ENCODE measurements at regions not wholly inside any gene's neighbourhood (a gene's known extent, or its start where the extent isn't known, plus 50 kb on each side); places are given as distances from the start of the nearest gene placed in this dataset.

- intact Hi-C loops (cut with DNase I; ENCODE audit: low total_unique reads), result no loop called here
- DNase-seq (no peak), ATAC-seq (no peak)
- no peak overlapping the region for H3K27ac ChIP-seq
- no peaks in the 10 kb centered on the region for H3K4me1 ChIP-seq
- H3K4me3 ChIP-seq, result no peak overlapping the region
- no peaks in the 10 kb centered on the region for H3K36me3 ChIP-seq
- H3K9me3 ChIP-seq, result no peaks in the 10 kb centered on the region
- H3K27me3 ChIP-seq, result no peaks in the 10 kb centered on the region
- in situ Hi-C loops (cut with MboI; ENCODE audit: low sequenced_read_pairs in 4 of 4), result no loop called here
- TF ChIP-seq CTCF (IDR thresholded peaks at IDR 0.05 in 4 of 5, conservative IDR thresholded peaks at IDR 0.05 in 1 of 5), result no peak
- TF ChIP-seq POLR2A (IDR thresholded peaks at IDR 0.05), result no peak
Observed at GRCh38 chr7:91661727-91662126, 218.8 kb downstream of the MTERF1 start.

DNA sequence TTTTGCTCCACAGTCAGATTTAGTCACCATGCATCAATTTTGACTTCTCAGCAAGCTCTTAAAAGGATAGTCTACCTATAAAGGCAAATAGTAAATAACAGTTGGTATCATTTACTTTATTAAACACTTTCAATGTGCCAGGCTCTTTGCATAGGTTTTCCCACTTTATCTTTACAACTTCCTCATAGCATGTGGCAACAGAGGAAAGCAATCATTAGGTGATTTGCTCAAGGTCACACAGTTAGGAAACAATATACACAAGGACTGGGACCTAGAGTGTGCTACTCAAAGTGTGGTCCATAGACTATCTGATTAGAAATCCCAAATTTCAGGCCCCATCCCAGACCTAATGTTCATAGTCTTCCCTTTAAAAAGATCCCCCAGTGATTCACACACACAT lies 212.3 kb downstream of the MTERF1 start:
- ATAC-seq (no peak), DNase-seq (no peak)
- Histone ChIP-seq H3K9me3 (no peaks in the 10 kb centered on the region), H3K4me1 (no peaks in the 10 kb centered on the region), H3K27me3 (no peaks in the 10 kb centered on the region), H3K27ac (no peak overlapping the region), H3K4me3 (no peak overlapping the region), H3K36me3 (no peaks in the 10 kb centered on the region)
- intact Hi-C loops (cut with DNase I; ENCODE audit: low total_unique reads) (no loop called here), in situ Hi-C loops (cut with MboI; ENCODE audit: low sequenced_read_pairs in 4 of 4) (no loop called here)
- TF ChIP-seq POLR2A (IDR thresholded peaks at IDR 0.05), result no peak
- no peak for TF ChIP-seq CTCF (IDR thresholded peaks at IDR 0.05 in 4 of 5, conservative IDR thresholded peaks at IDR 0.05 in 1 of 5)

- H3K4me1 ChIP-seq, result no peaks in the 10 kb centered on the region
- no peaks in the 10 kb centered on the region for H3K36me3 ChIP-seq
- no peak for TF ChIP-seq CTCF (IDR thresholded peaks at IDR 0.05 in 4 of 5, conservative IDR thresholded peaks at IDR 0.05 in 1 of 5)
- no peak for TF ChIP-seq POLR2A (IDR thresholded peaks at IDR 0.05)
- intact Hi-C loops (cut with DNase I; ENCODE audit: low total_unique reads), result no loop called here
- H3K27me3 ChIP-seq, result no peaks in the 10 kb centered on the region
- in situ Hi-C loops (cut with MboI; ENCODE audit: low sequenced_read_pairs in 4 of 4), result no loop called here
- no peak overlapping the region for H3K27ac ChIP-seq
- DNase-seq (no peak), ATAC-seq (no peak)
- H3K9me3 ChIP-seq, result no peaks in the 10 kb centered on the region
- H3K4me3 ChIP-seq, result no peak overlapping the region
Observed at GRCh38 chr7:91671245-91671644, 209.3 kb downstream of the MTERF1 start.

- no peaks in the 10 kb centered on the region for H3K4me1 ChIP-seq
- ATAC-seq (no peak), DNase-seq (no peak)
- H3K36me3 ChIP-seq, result no peaks in the 10 kb centered on the region
- H3K9me3 ChIP-seq, result no peaks in the 10 kb centered on the region
- no peak overlapping the region for H3K27ac ChIP-seq
- intact Hi-C loops (cut with DNase I; ENCODE audit: low total_unique reads) (no loop called here), in situ Hi-C loops (cut with MboI; ENCODE audit: low sequenced_read_pairs in 4 of 4) (no loop called here)
- no peaks in the 10 kb centered on the region for H3K27me3 ChIP-seq
- no peak for TF ChIP-seq CTCF (IDR thresholded peaks at IDR 0.05 in 4 of 5, conservative IDR thresholded peaks at IDR 0.05 in 1 of 5)
- TF ChIP-seq POLR2A (IDR thresholded peaks at IDR 0.05), result no peak
- H3K4me3 ChIP-seq, result no peak overlapping the region
Observed at GRCh38 chr7:91674470-91674869, 206.0 kb downstream of the MTERF1 start.

DNA sequence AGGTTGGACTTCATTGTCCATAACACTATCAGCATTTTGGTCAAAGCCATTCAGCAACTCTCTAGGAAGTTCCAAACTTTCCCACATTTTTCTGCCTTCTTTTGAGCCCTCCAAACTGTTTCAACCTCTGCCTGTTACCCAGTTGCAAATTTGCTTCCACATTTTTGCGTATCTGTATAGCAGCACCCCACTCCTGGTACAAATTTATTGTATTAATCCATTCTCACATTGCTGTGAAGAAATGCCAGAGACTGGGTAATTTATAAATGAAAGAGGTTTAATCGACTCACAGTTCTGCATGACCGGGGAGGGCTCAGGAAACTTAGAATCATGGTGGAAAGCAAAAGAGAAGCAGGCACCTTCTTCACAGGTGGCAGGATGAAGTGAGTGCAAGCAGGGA lies 198.8 kb downstream of the MTERF1 start:
- no peak for DNase-seq

More for the DNA sequence above, 198.8 kb downstream of the MTERF1 start:
- Histone ChIP-seq H3K36me3 (no peaks in the 10 kb centered on the region), H3K9me3 (no peaks in the 10 kb centered on the region), H3K27ac (no peak overlapping the region), H3K4me1 (no peaks in the 10 kb centered on the region), H3K4me3 (no peak overlapping the region), H3K27me3 (no peaks in the 10 kb centered on the region)
- TF ChIP-seq CTCF (IDR thresholded peaks at IDR 0.05 in 4 of 5, conservative IDR thresholded peaks at IDR 0.05 in 1 of 5) (no peak), POLR2A (IDR thresholded peaks at IDR 0.05) (no peak)
- no peak for ATAC-seq
- intact Hi-C loops (cut with DNase I; ENCODE audit: low total_unique reads) (no loop called here), in situ Hi-C loops (cut with MboI; ENCODE audit: low sequenced_read_pairs in 4 of 4) (no loop called here)
